HCT116 (cell line): ENCODE measurements at regions not wholly inside any gene's neighbourhood (a gene's known extent, or its start where the extent isn't known, plus 50 kb on each side); places are given as distances from the start of the nearest gene placed in this dataset.

ENCODE experiments used
- ATAC-seq: fragments of 200-7000 bp; cut with Tn5 transposase; 2 replicates; pipeline ENCODE4 v1.9.1; 2020; ENCODE audit warnings: mild to moderate bottlenecking, moderate library complexity
- BruUV-seq: library from RNA; stranded (reverse); fragments of 400-500 nt; replicated peaks from 2 replicates; lab custom pipeline; 2021; lab: Mats Ljungman, UMichigan
- CTCF ChIA-PET: fragments of 300-600 bp; sonication (Branson Sonifier 250); formaldehyde crosslinking; loops from one replicate; lab custom pipeline; 2021; ENCODE audit warnings: antibody characterized with exemption; lab: Charles Lee
- POLR2A ChIA-PET: fragments of 300-600, 350-600 bp; sonication (Branson Sonifier 250); formaldehyde crosslinking; loops from one replicate; lab custom pipeline; 2021; ENCODE audit warnings: antibody characterized with exemption; lab: Charles Lee
- RAD21 ChIA-PET, 2 experiments: fragments of 300-600 bp; sonication (Branson Sonifier 250); formaldehyde crosslinking; loops; one replicate each; lab custom pipeline; 2023; ENCODE audit warnings: low total read pairs in 2 of 2; ENCODE audit not compliant: uncharacterized antibody in 2 of 2, unreplicated experiment in 2 of 2, low non-redundant PET in 1 of 2; lab: Charles Lee
- DNase-seq: peaks from one replicate; pipeline ENCODE4 v3.0.0-alpha.2; 2010; ENCODE audit warnings: low read depth, low spot score
- H2AFZ ChIP-seq: fragments of 200-600 bp; shearing (Covaris generic), sonication (generic); 2 replicates; pipeline ENCODE4 v1.6.1; 2017; ENCODE audit warnings: low read depth, mixed run types, mixed read lengths, antibody characterized with exemption, low read length; ENCODE audit not compliant: poor library complexity, severe bottlenecking
- H3K27ac ChIP-seq: 2 replicates; pipeline ENCODE4 v1.5.1; 2012; ENCODE audit warnings: low read depth, low read length
- H3K27me3 ChIP-seq: fragments of 200-600 bp; sonication (generic); 2 replicates; pipeline ENCODE4 v1.6.1; 2016; ENCODE audit warnings: mixed run types, low read length, mixed read lengths; ENCODE audit not compliant: insufficient read depth
- H3K36me3 ChIP-seq, 2 experiments: fragments of 200-500 bp in 1 of 2; fragments of 200-600 bp in 1 of 2; sonication (Bioruptor generic) in 1 of 2; sonication (generic) in 1 of 2; 2 replicates each; pipeline versions ENCODE4 v1.5.1 to v1.6.1; 2014 to 2016; ENCODE audit warnings: low read length in 2 of 2, inconsistent platforms in 1 of 2, mixed read lengths in 1 of 2, mixed run types in 1 of 2; ENCODE audit not compliant: insufficient read depth in 2 of 2, control insufficient read depth in 1 of 2
- H3K4me1 ChIP-seq, 2 experiments: fragments of 200-600 bp in 1 of 2; sonication (generic) in 1 of 2; 2 replicates each; pipeline versions ENCODE4 v1.5.1 to v1.6.1; 2012 to 2017; ENCODE audit warnings: low read length in 2 of 2, inconsistent platforms in 1 of 2, mild to moderate bottlenecking in 1 of 2, mixed read lengths in 1 of 2, mixed run types in 1 of 2, moderate library complexity in 1 of 2; ENCODE audit not compliant: insufficient read depth in 2 of 2, control insufficient read depth in 1 of 2
- H3K4me2 ChIP-seq: fragments of 200-600 bp; sonication (generic); 2 replicates; pipeline ENCODE4 v1.6.1; 2017; ENCODE audit warnings: mixed run types, low read length, mixed read lengths
- H3K4me3 ChIP-seq, 2 experiments: fragments of 200-600 bp in 1 of 2; sonication (generic) in 1 of 2; replicated peaks in 1 of 2; 2 replicates each; pipeline ENCODE4 v1.5.1; 2011 to 2016; ENCODE audit warnings: low read length in 2 of 2, control low read depth in 1 of 2, low read depth in 1 of 2, mild to moderate bottlenecking in 1 of 2, mixed read lengths in 1 of 2, mixed run types in 1 of 2
- H3K79me2 ChIP-seq: fragments of 200-600 bp; sonication (generic); 2 replicates; pipeline ENCODE4 v1.6.1; 2017; ENCODE audit warnings: mild to moderate bottlenecking, mixed run types, low read length, moderate library complexity, mixed read lengths; ENCODE audit not compliant: insufficient read depth
- H3K9ac ChIP-seq: fragments of 200-600 bp; sonication (generic); 2 replicates; pipeline ENCODE4 v1.6.1; 2016; ENCODE audit warnings: low read length, mixed read lengths
- H3K9me2 ChIP-seq: fragments of 200-600 bp; sonication (generic), shearing (Covaris generic); 2 replicates; pipeline ENCODE4 v1.6.1; 2017; ENCODE audit warnings: mixed run types, mild to moderate bottlenecking, moderate library complexity; ENCODE audit not compliant: insufficient read depth
- H3K9me3 ChIP-seq, 2 experiments: fragments of 200-500 bp in 1 of 2; fragments of 200-600 bp in 1 of 2; sonication (Bioruptor generic) in 1 of 2; sonication (generic) in 1 of 2; 2 replicates each; pipeline ENCODE4 v1.6.1; 2014 to 2017; ENCODE audit warnings: low read length in 2 of 2, mixed read lengths in 2 of 2, inconsistent platforms in 1 of 2, low read depth in 1 of 2, mild to moderate bottlenecking in 1 of 2, mixed run types in 1 of 2, moderate library complexity in 1 of 2; ENCODE audit not compliant: control insufficient read depth in 1 of 2, insufficient read depth in 1 of 2
- H4K20me1 ChIP-seq: fragments of 200-600 bp; sonication (generic), shearing (Covaris generic); 2 replicates; pipeline ENCODE4 v1.6.1; 2017; ENCODE audit warnings: mixed run types, mild to moderate bottlenecking, moderate library complexity; ENCODE audit not compliant: insufficient read depth
- CBX3 ChIP-seq: IDR thresholded peaks from 2 replicates; pipeline ENCODE4 v1.6.1; 2012; ENCODE audit warnings: low read depth
- CEBPB ChIP-seq: IDR thresholded peaks from 2 replicates; pipeline ENCODE4 v1.6.1; 2012; ENCODE audit warnings: low read depth
- EGR1 ChIP-seq: IDR thresholded peaks from 2 replicates; pipeline ENCODE4 v1.6.1; 2012; ENCODE audit warnings: low read depth
- EZH2 ChIP-seq: fragments of 200-600 bp; sonication (generic); IDR thresholded peaks from 2 replicates; pipeline ENCODE4 v1.6.1; 2017; ENCODE audit warnings: antibody characterized with exemption, mixed run types
- EZH2phosphoT487 ChIP-seq: fragments of 200-600 bp; IDR thresholded peaks from 2 replicates; pipeline ENCODE4 v1.6.1; 2018; ENCODE audit warnings: antibody characterized with exemption, borderline replicate concordance
- POLR2A ChIP-seq: IDR thresholded peaks from 2 replicates; pipeline ENCODE4 v1.7.0; 2011; ENCODE audit warnings: borderline replicate concordance; ENCODE audit not compliant: insufficient read depth, insufficient read length; ENCODE audit errors: extremely low read depth
- POLR2AphosphoS5 ChIP-seq: IDR thresholded peaks from 2 replicates; pipeline ENCODE4 v1.6.1; 2011; ENCODE audit warnings: mild to moderate bottlenecking, low read depth, low read length, moderate library complexity
- SP1 ChIP-seq: IDR thresholded peaks from 2 replicates; pipeline ENCODE4 v1.6.1; 2012; ENCODE audit warnings: low read depth
- TCF7L2 ChIP-seq: IDR thresholded peaks from 2 replicates; pipeline ENCODE4 v1.7.0; 2011; ENCODE audit warnings: borderline replicate concordance, inconsistent platforms; ENCODE audit not compliant: insufficient read depth, insufficient read length; ENCODE audit errors: extremely low read depth
- YY1 ChIP-seq: IDR thresholded peaks from 2 replicates; pipeline ENCODE4 v1.6.1; 2011; ENCODE audit warnings: low read length, low read depth, moderate library complexity, mild to moderate bottlenecking; ENCODE audit not compliant: insufficient replicate concordance; ENCODE audit errors: extremely low read depth
- ZFX ChIP-seq: fragments of 450-650 bp; IDR thresholded peaks from 2 replicates; pipeline ENCODE4 v1.6.1; 2017
- ZNF274 ChIP-seq: fragments of 200-500 bp; sonication (Bioruptor generic); IDR thresholded peaks from 2 replicates; pipeline ENCODE4 v1.6.1; 2014; ENCODE audit warnings: mild to moderate bottlenecking, low read depth, low read length, inconsistent platforms
- intact Hi-C: fragments of 100-400 bp; cut with micrococcal nuclease; formaldehyde crosslinking; loops from 2 replicates; pipeline ENCODE4 v1.10.0; 2022
- TF ChIP-seq, protein P1 (sequence below): IDR thresholded peaks from 2 replicates; pipeline ENCODE4 v1.6.1; 2011; ENCODE audit warnings: mild to moderate bottlenecking, low read length, moderate library complexity; ENCODE audit not compliant: insufficient replicate concordance; ENCODE audit errors: extremely low read depth
- TF ChIP-seq, protein P2 (sequence below), 3 experiments: fragments of 200-600 bp in 1 of 3; sonication (generic) in 1 of 3; IDR thresholded peaks in 2 of 3; conservative IDR thresholded peaks in 1 of 3; 2 replicates each; pipeline ENCODE4 v1.5.1; 2012 to 2017; ENCODE audit warnings: low read depth in 2 of 3, low read length in 2 of 3, antibody characterized with exemption in 1 of 3, borderline replicate concordance in 1 of 3, control low read depth in 1 of 3, mild to moderate bottlenecking in 1 of 3, mixed read lengths in 1 of 3, mixed run types in 1 of 3, moderate library complexity in 1 of 3; ENCODE audit not compliant: insufficient read depth in 1 of 3

DNA sequence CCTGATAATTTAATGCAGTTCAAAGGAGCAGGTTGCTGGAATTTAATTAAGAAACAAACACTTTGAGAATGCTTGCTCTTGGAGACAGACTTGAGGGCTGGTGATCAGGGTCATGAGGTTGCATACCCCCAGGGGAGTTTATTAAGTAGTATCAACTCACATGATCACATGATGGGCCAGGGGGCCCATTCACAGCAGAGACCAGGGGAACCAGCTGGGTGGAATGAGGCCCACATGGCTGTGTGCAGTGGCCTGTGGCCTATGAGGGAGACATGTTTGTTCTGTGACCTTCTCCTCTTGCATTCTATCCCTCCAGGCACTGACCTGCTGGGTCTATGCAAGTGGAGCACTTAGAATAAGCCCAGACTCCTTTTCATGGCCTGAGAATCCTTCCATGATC, 266.6 kb upstream of the PWP1 start:
- H3K4me2 ChIP-seq, result no peak overlapping the region
- BruUV-seq, result no TSS peak
- ATAC-seq, result no peak
- no peaks in the 10 kb centered on the region for H3K36me3 ChIP-seq
- ChIA-PET POLR2A (no interaction called here), CTCF (no interaction called here), RAD21 (no interaction called here)
- no peak overlapping the region for H3K27ac ChIP-seq
- H4K20me1 ChIP-seq, result no peaks in the 10 kb centered on the region
- intact Hi-C loops, result no loop called here
- H3K9ac ChIP-seq, result no peak overlapping the region
- no peak for TF ChIP-seq SP1
- TF ChIP-seq, protein P1, sequence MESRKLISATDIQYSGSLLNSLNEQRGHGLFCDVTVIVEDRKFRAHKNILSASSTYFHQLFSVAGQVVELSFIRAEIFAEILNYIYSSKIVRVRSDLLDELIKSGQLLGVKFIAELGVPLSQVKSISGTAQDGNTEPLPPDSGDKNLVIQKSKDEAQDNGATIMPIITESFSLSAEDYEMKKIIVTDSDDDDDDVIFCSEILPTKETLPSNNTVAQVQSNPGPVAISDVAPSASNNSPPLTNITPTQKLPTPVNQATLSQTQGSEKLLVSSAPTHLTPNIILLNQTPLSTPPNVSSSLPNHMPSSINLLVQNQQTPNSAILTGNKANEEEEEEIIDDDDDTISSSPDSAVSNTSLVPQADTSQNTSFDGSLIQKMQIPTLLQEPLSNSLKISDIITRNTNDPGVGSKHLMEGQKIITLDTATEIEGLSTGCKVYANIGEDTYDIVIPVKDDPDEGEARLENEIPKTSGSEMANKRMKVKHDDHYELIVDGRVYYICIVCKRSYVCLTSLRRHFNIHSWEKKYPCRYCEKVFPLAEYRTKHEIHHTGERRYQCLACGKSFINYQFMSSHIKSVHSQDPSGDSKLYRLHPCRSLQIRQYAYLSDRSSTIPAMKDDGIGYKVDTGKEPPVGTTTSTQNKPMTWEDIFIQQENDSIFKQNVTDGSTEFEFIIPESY, result no peak
- no peak for TF ChIP-seq POLR2A
- no peak for TF ChIP-seq EZH2
- TF ChIP-seq CBX3, result no peak
- no peak for TF ChIP-seq POLR2AphosphoS5
- TF ChIP-seq EZH2phosphoT487, result no peak
- TF ChIP-seq, protein P2, sequence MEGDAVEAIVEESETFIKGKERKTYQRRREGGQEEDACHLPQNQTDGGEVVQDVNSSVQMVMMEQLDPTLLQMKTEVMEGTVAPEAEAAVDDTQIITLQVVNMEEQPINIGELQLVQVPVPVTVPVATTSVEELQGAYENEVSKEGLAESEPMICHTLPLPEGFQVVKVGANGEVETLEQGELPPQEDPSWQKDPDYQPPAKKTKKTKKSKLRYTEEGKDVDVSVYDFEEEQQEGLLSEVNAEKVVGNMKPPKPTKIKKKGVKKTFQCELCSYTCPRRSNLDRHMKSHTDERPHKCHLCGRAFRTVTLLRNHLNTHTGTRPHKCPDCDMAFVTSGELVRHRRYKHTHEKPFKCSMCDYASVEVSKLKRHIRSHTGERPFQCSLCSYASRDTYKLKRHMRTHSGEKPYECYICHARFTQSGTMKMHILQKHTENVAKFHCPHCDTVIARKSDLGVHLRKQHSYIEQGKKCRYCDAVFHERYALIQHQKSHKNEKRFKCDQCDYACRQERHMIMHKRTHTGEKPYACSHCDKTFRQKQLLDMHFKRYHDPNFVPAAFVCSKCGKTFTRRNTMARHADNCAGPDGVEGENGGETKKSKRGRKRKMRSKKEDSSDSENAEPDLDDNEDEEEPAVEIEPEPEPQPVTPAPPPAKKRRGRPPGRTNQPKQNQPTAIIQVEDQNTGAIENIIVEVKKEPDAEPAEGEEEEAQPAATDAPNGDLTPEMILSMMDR (IDR thresholded peaks at IDR 0.05 in 2 of 3, conservative IDR thresholded peaks at IDR 0.05 in 1 of 3; ENCODE audit: borderline replicate concordance in 1 of 3, insufficient read depth in 1 of 3, low read depth in 2 of 3, low read length in 2 of 3), result no peak
- no peak for TF ChIP-seq YY1
- TF ChIP-seq ZFX, result no peak
- no peak for TF ChIP-seq CEBPB
- TF ChIP-seq ZNF274, result no peak
- no peak for TF ChIP-seq TCF7L2
- no peak for TF ChIP-seq EGR1
- DNase-seq, result no peak
- H2AFZ ChIP-seq, result no peak overlapping the region
- H3K9me3 ChIP-seq, result no peaks in the 10 kb centered on the region
- H3K27me3 ChIP-seq, result no peaks in the 10 kb centered on the region
- no peaks in the 10 kb centered on the region for H3K9me2 ChIP-seq
- H3K4me3 ChIP-seq, result no peak overlapping the region
- peaks cover 0 to 7% of the 10 kb centered on the region in 2 experiments; a peak in 1 of 4 replicates for H3K4me1 ChIP-seq
- no peaks in the 10 kb centered on the region for H3K79me2 ChIP-seq
